ENCODE measurements at regions not wholly inside any gene's neighbourhood (a gene's known extent, or its start where the extent isn't known, plus 50 kb on each side); places are given as distances from the start of the nearest gene placed in this dataset.

DNA sequence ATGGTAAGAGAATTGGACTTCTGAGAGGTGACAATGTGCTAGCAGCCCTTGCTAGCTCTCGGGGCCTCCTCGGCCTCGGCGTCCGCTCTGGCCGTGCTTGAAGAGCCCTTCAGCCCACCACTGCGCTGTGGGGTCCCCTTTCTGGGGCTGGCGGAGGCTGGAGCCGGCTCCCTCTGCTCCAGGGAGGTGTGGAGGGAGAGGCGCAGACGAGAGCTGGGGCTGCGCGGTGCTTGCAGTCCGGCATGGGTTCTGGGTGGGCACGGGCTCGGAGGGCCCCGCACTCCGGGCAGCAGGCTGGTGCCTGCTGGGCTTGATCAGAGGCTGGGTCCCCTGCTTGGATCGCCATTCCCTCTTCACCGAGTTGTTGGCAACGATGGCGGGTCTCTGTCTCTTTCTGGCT is 226.4 kb upstream of the AMIGO2 start:
- no peak for DNase-seq

DNA sequence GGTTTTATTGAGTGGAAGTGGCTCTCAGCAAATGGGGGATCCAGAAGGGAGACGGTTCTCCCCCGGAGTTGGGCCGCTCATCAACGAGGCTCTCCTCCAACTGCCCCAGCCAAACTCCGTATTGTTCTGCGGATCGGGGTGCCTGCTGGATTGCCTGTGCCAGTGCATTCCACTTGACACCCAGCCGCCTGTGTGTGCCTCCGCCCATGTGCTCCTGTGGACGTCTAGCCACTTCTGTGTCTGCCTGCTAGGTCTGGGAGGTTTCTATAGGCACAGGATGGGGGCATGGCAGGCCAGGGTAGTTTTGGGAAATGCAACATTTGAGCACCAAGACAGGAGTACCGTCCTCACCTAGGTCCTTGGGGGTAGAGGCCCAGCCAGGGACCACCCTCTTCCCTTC is 225.7 kb upstream of the AMIGO2 start:
- DNase-seq, result no peak

DNA sequence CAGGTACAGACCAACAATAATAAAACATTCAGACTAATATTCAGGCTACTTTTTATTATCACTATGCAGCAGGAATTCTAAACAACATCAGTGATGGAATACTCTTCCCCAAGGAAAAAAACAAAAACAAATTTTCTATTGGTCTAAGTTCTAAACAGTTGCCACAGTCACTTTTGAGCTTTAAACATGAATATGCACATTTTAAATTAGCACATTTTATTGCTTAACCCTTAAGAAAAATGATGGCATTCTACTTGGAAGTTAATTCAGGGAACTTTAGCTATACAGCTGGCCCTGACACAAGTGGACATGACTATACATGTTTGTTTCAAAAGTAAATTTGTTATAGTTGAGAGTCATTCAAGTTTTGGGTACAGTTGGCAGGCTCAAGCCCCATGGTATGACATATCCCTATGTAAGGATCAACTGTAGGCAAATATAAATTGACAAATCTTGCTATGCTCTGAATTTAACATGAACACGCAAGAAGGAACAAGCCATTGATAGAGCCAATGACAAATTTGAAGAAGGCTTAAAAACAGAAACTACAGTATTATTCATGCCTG is 224.3 kb upstream of the AMIGO2 start:
- DNase-seq, result no peak

DNA sequence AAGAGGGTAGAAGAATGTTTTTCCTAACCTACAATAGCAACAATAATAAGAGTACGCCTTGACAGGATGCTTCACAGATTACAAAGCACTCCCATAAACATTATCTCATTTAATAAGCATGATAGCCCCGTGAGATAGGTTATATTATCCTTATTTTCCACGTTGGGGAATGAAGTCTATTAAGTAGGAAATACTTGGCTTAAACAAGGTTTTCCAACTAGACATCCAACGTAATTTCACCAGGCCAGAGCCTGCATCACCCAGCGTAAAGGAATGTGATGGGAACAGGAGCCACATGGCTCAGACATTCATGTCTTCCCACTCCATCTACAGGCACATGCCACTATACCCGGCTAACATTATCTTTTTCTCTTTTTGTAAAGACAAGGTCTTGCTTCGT is 223.4 kb upstream of the AMIGO2 start:
- no peak for DNase-seq

DNA sequence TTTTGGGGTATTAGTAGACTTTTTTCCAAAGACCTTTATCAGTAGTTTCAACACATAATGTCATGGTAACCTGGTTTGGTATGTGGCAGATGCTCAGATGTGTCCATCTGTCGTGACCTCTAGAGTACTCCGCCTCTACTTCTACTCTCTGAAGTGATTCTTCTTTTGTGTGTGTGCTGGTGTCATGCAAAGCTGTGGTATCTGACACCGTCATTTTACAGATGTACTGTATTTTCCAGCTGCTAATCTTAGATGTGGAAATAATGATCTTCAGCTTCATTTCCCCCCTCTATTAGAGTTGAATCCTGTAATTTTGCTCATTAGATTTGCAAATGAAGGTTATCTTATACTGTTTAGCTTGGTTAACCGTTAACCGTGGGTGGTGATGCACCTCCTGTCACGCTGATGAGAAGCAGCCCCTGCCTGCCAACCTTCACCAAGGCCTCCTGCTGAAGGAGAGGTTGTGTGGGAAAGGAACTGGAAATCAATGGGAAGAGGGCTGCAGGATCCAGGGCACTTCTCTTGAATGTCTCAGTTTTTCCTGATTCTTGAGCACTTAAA is 222.4 kb upstream of the AMIGO2 start:
- DNase-seq, result no peak

DNA sequence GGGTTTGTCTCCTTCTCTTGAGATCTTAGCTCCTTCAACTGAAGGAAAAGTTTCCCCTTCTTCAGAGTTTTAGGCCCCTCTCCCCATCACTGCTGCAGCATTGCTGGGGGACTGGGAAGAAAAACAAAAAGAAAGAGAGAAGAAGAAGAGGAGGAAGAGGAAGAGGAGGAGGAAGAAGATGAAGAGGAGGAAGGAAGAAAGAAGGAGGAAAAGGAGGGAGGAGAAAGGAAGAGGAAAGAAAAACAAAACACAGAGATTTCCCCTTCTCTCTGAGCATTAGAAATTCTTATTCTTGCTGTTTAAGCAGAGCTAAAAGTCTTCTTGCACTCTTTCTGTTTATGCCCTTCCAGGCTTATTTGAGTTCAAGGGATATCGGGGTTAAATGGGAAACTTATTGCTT is 219.8 kb upstream of the AMIGO2 start:
- no peak for DNase-seq

DNA sequence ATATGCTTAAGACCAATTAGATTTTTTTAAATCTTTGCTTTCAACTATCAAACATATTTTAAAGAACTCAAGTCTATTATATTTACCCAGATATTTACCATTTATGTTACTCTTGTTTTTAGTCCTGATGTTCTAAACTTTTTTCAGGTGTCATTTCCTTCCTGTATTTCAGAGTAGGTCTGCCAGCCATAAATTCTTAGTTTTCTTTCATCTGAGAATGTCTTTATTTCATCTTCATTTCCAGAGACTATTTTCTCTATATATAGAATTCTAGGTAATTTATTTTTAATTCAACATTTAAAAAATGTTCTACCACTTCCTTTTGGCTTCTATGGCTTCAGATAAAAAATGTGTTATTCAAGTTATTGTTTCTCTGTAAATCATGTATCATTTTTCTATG is 218.2 kb upstream of the AMIGO2 start:
- no peak for DNase-seq

DNA sequence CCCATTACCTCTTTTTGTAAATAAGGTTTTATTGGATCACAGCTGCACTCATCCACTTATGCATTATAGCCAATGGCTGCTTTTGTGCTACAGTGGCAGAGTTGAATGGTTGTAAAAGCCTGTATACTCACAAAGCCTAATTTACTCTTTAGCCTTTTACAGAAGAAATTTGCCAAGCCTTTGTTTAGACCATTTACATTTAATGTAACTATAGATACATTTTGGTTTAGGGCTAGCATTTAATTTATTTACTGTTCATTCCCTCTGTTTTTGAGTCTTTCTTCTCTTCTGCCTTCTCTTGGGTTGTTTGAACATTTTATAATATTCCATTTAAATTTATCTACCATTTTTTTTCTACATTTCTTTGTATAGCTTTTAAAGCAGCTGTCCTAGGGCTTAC is 217.1 kb upstream of the AMIGO2 start:
- no peak for DNase-seq

DNA sequence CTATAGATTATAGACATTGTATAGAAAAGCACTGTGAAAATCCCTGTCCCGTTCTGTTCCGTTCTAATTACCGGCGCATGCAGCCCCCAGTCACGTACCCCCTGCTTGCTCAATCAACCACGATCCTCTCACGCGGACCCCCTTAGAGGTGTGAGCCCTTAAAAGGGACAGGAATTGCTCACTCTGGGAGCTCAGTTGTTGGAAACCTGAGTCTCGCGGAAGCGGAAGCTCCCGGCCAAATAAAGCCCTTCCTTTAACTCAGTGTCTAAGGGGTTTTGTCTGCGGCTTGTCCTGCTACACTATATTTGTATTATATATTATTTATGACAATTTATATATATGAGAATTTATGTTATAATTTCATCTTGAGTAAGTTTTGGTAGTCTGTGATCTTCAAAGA is 213.6 kb upstream of the AMIGO2 start:
- DNase-seq, result no peak

DNA sequence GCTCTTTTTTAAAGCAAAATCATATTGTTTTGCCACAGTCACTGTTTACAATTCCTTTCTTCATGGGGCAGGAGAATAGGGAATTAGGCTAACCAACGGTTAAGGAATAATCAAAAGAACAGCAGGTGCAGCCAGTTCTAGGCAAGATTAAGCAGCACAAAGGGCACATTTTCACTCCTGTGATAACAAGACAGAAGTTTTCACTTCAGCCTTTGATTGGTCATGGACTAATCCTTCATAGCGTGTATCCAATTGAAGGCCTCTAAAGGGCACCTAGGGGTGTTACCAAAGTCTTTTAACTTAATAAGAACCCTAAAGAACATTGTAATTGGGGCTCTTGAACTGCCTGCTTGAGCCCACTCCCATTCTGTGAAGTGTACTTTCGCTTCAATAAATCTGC is 206.9 kb upstream of the AMIGO2 start:
- peak; percentile 75 for DNase-seq
